Caki2 (cell line): ENCODE measurements at regions not wholly inside any gene's neighbourhood (a gene's known extent, or its start where the extent isn't known, plus 50 kb on each side); places are given as distances from the start of the nearest gene placed in this dataset.

Experiments
- DNase-seq: peaks from one replicate; pipeline ENCODE4 v3.0.0-alpha.2; 2015; ENCODE audit warnings: low read depth
- in situ Hi-C: cut with HindIII; loops from 2 replicates; pipeline ENCODE4 v1.10.0; 2016; ENCODE audit warnings: low sequenced_read_pairs, low pct_unique_long_range_greater_than_20kb, mixed read lengths

- no peak for DNase-seq
- in situ Hi-C loops: no loop called here
Measured at GRCh38 chr2:12949406-12949805, 232.7 kb downstream of the TRIB2 start.

GRCh38 chr2:12950174-12950573, 233.4 kb downstream of the TRIB2 start:
- in situ Hi-C loops: no loop called here
- no peak for DNase-seq

DNA sequence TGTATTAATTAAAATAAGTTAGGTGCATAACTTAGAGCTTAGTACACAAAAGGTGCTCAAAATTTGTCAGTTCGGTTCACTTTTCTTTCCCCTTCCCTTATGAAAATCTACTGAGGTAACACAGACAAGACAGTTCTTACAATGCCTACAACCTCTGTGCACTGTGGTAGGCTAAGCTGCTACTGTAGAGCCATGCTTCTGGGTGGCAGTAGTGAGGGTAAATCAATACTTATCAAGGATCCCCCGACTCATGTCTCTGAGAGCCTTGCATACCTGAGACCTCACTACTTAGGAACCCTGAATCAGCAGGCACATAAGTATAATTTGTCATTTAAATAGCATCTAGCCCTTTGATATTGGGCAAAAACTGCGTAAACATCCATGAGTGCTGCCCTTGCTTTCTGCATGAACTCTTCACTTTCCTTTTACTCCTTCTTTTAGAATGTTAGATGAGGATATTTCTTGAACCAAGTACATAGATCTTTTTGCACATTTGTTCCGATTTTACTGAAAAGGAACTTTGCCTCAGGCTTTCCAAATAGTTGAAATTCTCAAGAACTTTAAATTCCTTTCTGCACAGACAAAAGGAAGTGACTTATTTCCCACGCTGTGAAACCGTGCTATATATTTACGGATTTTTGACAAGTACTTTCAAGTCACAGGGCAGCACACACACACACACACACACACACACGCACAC, 234.4 kb downstream of the TRIB2 start:
- in situ Hi-C loops: no loop called here
- DNase-seq: no peak

- in situ Hi-C loops: no loop called here
- no peak for DNase-seq
Measured at GRCh38 chr2:12951657-12951973, 234.9 kb downstream of the TRIB2 start.

- DNase-seq: no peak
- in situ Hi-C loops: no loop called here
Measured at GRCh38 chr2:12953596-12953995, 236.9 kb downstream of the TRIB2 start.

DNA sequence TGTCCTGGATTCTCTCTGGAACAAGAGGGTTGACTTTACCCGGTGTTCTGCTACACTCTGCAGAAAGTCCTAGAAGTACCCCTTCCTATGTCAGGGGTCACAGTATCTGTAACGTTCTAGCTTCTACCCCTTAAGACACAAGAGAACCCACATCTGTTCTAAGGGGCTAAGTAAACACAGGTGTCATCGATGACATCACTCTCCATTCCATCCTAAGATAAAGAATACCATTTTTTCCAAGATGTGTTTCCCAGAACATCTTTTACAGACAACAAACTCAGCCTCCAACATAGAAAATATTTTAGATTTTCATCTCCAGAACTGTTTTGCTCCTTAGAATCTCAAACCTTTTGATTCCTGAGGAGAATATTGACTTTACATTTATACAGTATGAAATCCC, 239.1 kb downstream of the TRIB2 start:
- in situ Hi-C loops: no loop called here
- DNase-seq: no peak

- no peak for DNase-seq
- in situ Hi-C loops: no loop called here
Measured at GRCh38 chr2:12957251-12957650, 240.5 kb downstream of the TRIB2 start.

DNA sequence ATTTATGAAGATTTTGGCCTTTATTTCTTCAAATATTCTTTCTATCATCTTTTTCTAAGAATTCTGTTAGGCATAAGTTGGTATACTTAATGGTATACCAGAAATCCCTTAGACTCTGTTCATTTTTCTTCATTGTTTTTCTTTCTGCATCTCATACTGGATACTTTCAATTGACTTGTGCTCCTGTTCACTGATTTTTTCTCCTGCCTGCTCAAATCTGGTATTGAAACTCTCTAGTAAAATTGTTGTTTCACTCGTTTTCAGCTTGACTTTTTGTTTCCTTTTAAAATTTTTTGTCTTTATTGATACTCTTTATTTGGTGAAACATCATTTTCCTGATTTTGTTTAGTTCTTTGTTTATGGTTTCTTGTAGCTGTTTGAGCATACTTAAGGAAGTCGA, 243.2 kb downstream of the TRIB2 start:
- in situ Hi-C loops: no loop called here
- no peak for DNase-seq

DNA sequence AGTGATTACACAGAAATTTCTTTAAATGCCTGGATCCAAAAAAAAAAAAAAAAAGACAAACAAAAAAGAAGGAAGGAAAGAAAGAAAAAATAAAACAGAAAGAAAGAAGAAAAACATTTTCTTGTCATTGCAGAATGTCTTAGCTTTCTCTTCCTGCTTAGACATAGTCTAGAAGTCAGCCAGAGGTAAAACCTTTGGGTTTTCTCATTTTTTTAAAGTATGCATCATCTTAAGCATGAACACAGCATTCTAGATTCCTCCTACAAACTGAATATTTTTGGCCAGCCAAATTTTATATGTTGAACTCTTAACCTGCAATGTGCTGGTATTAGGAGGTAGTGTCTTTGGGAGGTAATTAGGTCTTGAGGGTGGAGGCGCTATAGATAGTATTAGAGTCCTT, 243.9 kb downstream of the TRIB2 start:
- in situ Hi-C loops: no loop called here
- DNase-seq: no peak

- in situ Hi-C loops: no loop called here
- DNase-seq: no peak
Measured at GRCh38 chr2:12964904-12965539, 248.3 kb downstream of the TRIB2 start.

GRCh38 chr2:12965540-12966269, 249.0 kb downstream of the TRIB2 start:
- no peak for DNase-seq
- in situ Hi-C loops: no loop called here

GRCh38 chr2:12967804-12968203, 251.1 kb downstream of the TRIB2 start:
- in situ Hi-C loops: no loop called here
- no peak for DNase-seq

DNA sequence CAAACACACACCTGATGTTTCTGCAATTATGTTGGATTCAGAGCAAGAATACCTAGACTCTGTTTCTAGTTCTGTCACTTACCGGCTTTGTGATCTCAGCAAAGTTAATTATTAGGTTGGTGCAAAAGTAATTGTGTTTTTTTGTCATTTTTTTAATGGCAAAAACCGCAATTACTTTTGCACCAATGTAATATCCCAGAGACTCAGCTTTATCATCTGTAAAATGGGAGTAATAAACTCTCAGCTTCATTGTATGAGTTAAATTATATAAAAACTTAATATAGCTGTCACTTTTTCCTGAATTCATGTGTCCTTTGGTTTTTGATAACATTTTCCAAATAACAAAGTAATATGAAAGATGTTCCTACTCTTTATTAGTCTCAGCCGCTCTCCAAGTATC, 251.7 kb downstream of the TRIB2 start:
- DNase-seq: no peak
- in situ Hi-C loops: no loop called here

DNA sequence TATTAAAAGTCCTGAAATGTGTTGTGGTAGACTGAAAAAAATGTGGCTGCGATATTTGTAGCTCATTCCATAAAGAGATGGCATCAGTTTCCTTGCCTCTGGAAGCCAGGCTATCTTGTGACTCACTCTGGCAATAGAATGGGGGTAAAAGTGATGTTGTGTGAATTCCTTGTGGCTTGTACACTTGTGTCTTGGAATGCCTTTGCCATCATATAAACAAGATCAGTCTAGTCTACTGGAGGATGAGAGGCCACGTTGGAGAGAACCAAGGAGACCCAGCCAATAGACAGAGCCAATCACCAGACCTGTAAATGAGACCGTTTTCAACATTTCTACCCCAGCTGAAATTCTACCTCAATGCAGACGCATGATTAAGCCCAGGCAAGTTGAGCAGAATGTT, 254.1 kb downstream of the TRIB2 start:
- DNase-seq: no peak
- in situ Hi-C loops: no loop called here

- DNase-seq: no peak
- in situ Hi-C loops: no loop called here
Measured at GRCh38 chr2:12971581-12972365, 255.0 kb downstream of the TRIB2 start.

DNA sequence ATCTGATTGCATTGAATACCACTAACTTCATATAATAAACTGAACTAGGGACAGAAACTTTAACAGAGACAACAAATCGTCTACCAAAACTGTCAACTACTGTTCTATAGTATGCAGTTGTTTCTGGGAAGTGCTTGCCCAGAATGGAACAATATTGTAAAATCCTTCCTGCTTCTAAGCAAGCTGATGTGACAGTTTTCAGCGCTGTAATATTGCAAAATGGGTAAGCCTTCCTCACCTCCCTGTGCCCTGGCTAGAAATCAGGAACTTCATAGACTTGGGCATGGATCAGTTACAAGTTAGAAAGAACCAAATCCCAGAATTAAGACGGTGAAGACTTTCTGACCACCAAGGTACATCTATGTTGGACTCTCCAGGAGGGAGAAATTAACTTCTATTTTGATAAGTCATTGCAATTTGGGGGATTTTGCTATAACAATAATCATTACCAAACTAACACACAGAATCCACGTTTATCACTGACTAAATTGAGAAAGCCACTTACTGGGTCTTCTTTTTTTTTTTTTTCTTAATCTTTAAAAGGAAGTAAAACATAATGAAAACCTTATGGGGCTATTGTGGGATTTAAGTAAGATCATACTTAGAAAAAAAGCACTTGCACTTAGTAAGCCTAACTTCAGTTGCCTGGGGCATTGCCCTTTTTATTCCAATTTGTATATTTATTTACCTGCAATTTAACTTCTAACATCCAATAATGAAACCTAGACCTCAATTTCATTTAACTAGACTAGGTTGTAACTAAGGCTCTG, 261.5 kb downstream of the TRIB2 start:
- no peak for DNase-seq

DNA sequence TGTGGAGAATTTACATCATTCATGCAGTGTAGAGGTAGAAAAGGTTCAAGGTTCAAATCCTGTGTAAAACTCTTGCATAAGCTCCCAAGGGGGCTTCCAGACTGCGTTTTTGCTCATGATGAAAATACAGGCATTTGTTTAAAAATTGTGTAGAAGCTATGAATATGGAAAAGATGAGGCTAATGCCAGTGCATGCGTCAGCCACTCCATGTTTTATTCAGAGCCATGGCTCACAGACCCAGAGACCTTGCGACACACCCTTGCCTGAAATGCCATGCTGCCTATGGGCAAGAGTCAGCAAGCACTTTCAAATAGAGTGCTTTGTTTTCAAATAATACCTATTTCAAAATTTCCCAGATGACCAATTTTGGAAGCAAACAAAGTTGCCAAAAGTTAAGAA, 262.3 kb downstream of the TRIB2 start:
- in situ Hi-C loops: no loop called here
- no peak for DNase-seq

More for the DNA sequence above, 261.5 kb downstream of the TRIB2 start:
- in situ Hi-C loops: no loop called here

DNA sequence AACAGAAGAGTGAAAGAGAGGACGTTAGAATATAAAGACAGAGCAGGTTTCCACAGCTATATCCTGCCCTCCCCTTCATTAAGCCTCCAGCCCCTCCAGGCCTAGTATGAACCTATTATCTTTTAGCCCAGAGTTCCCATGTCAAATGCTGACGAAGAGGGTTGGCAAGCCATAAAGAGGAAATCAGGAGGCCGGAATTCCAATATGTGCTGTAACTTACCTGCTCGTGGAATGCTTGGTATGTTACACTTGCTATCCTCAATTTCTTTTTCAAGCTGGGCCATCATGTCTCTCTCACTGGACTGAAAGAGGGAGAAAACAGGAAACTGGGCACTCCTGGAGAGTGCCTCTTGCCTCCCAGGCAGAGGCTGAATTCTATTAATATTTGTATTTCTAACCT, 264.1 kb downstream of the TRIB2 start:
- DNase-seq: no peak
- in situ Hi-C loops: no loop called here
